ENCODE measurements at regions not wholly inside any gene's neighbourhood (a gene's known extent, or its start where the extent isn't known, plus 50 kb on each side); places are given as distances from the start of the nearest gene placed in this dataset.
"Not testable (repeated sequence)": the region's sequence is repeated elsewhere in the genome, so short reads cannot be mapped to it uniquely, and the experiment has no call there.

- in situ Hi-C loops (cut with HindIII; ENCODE audit: low pct_unique_long_range_greater_than_20kb, low sequenced_read_pairs) (no loop called here), intact Hi-C loops (cut with micrococcal nuclease; ENCODE audit: unreplicated experiment) (no loop called here)
- ATAC-seq (no peak), DNase-seq (ENCODE audit: low read depth, low spot score) (no peak)
- no TSS peak for BruUV-seq (replicated peaks)
- no peak for TF ChIP-seq CTCF (IDR thresholded peaks at IDR 0.05)
- no peak for TF ChIP-seq POLR2AphosphoS5 (IDR thresholded peaks at IDR 0.05; ENCODE audit: low read depth, low read length)
- TF ChIP-seq TCF7L2 (IDR thresholded peaks at IDR 0.05; ENCODE audit: low read depth, low read length) = no peak
- no peak for TF ChIP-seq REST (IDR thresholded peaks at IDR 0.05; ENCODE audit: insufficient read depth in 1 of 2, low read depth in 2 of 2, low read length in 1 of 2)
- no peak for TF ChIP-seq SIN3A (IDR thresholded peaks at IDR 0.05; ENCODE audit: borderline replicate concordance, insufficient read depth, low read depth, low read length)
- no peaks in the 10 kb centered on the region; the same call in 1 of the 2 replicates for H3K4me1 ChIP-seq (ENCODE audit: control insufficient read depth, insufficient read depth, low read length)
- H3K9me3 ChIP-seq (ENCODE audit: control insufficient read depth, insufficient read depth, low read depth, low read length) = no peaks in the 10 kb centered on the region
- peaks cover 9% of the 10 kb centered on the region for H3K27me3 ChIP-seq (ENCODE audit: control insufficient read depth, insufficient read depth, low read length)
- POLR2A ChIA-PET = no interaction called here
- H3K4me3 ChIP-seq (ENCODE audit: low read depth in 2 of 2, low read length in 2 of 2) = no peak overlapping the region
- H3K36me3 ChIP-seq (ENCODE audit: control insufficient read depth, insufficient read depth, low read length) = no peaks in the 10 kb centered on the region
- CTCF ChIA-PET = no interaction called here
- no peak overlapping the region for H3K27ac ChIP-seq (ENCODE audit: low read length)
Observed at GRCh38 chr21:32876426-32876825, 104.9 kb upstream of the PAXBP1 start.

- BruUV-seq (replicated peaks); H3K27ac ChIP-seq (ENCODE audit: low read length); DNase-seq (ENCODE audit: low read depth, low spot score); H3K4me1 ChIP-seq (ENCODE audit: control insufficient read depth, insufficient read depth, low read length); ATAC-seq; intact Hi-C loops (cut with micrococcal nuclease; ENCODE audit: unreplicated experiment); H3K4me3 ChIP-seq (ENCODE audit: low read depth in 2 of 2, low read length in 2 of 2); H3K27me3 ChIP-seq (ENCODE audit: control insufficient read depth, insufficient read depth, low read length); CTCF ChIA-PET; H3K36me3 ChIP-seq (ENCODE audit: control insufficient read depth, insufficient read depth, low read length); in situ Hi-C loops (cut with HindIII; ENCODE audit: low pct_unique_long_range_greater_than_20kb, low sequenced_read_pairs); POLR2A ChIA-PET; H3K9me3 ChIP-seq (ENCODE audit: control insufficient read depth, insufficient read depth, low read depth, low read length): not testable (repeated sequence)
Observed at GRCh38 chr21:32877888-32878287, 106.3 kb upstream of the PAXBP1 start.

- Histone ChIP-seq H3K27ac (ENCODE audit: low read length) (no peak overlapping the region), H3K4me3 (ENCODE audit: low read depth in 2 of 2, low read length in 2 of 2) (no peak overlapping the region), H3K4me1 (ENCODE audit: control insufficient read depth, insufficient read depth, low read length) (no peaks in the 10 kb centered on the region), H3K27me3 (ENCODE audit: control insufficient read depth, insufficient read depth, low read length) (peaks cover 9% of the 10 kb centered on the region), H3K36me3 (ENCODE audit: control insufficient read depth, insufficient read depth, low read length) (no peaks in the 10 kb centered on the region), H3K9me3 (ENCODE audit: control insufficient read depth, insufficient read depth, low read depth, low read length) (no peaks in the 10 kb centered on the region)
- no TSS peak for BruUV-seq (replicated peaks)
- intact Hi-C loops (cut with micrococcal nuclease; ENCODE audit: unreplicated experiment) = no loop called here
- DNase-seq (ENCODE audit: low read depth, low spot score) (no peak), ATAC-seq (no peak)
- CTCF ChIA-PET = no interaction called here
- POLR2A ChIA-PET = no interaction called here
- TF ChIP-seq CTCF (IDR thresholded peaks at IDR 0.05) (no peak), SIN3A (IDR thresholded peaks at IDR 0.05; ENCODE audit: borderline replicate concordance, insufficient read depth, low read depth, low read length) (no peak), POLR2AphosphoS5 (IDR thresholded peaks at IDR 0.05; ENCODE audit: low read depth, low read length) (no peak), TCF7L2 (IDR thresholded peaks at IDR 0.05; ENCODE audit: low read depth, low read length) (no peak), REST (IDR thresholded peaks at IDR 0.05; ENCODE audit: insufficient read depth in 1 of 2, low read depth in 2 of 2, low read length in 1 of 2) (no peak)
- in situ Hi-C loops (cut with HindIII; ENCODE audit: low pct_unique_long_range_greater_than_20kb, low sequenced_read_pairs) = no loop called here
Observed at GRCh38 chr21:32878661-32879060, 107.1 kb upstream of the PAXBP1 start.

Data from Panc1 (cell line).